GM23338 (cell line): ENCODE measurements at regions not wholly inside any gene's neighbourhood (a gene's known extent, or its start where the extent isn't known, plus 50 kb on each side); places are given as distances from the start of the nearest gene placed in this dataset.

Experiments used
- ATAC-seq: fragments of 200-7000 bp; cut with Tn5 transposase; 3 replicates; pipeline ENCODE4 v1.9.1; 2020
- DNase-seq: peaks from one replicate; pipeline ENCODE4 v3.0.0-alpha.2; 2015; ENCODE audit warnings: low spot score
- H2AFZ ChIP-seq: fragments of 200-600 bp; sonication (generic); 2 replicates; pipeline ENCODE4 v1.8.0; 2016; ENCODE audit warnings: antibody characterized with exemption, mild to moderate bottlenecking, moderate library complexity
- H3F3A ChIP-seq: fragments of 200-600 bp; sonication (generic); replicated peaks from 2 replicates; pipeline ENCODE4 v1.8.0; 2017; ENCODE audit warnings: antibody characterized with exemption, mixed run types, low read depth
- H3K27ac ChIP-seq: fragments of 200-600 bp; sonication (generic); 2 replicates; pipeline ENCODE4 v1.6.1; 2016; ENCODE audit warnings: low read depth
- H3K27me3 ChIP-seq: fragments of 200-600 bp; sonication (generic); 2 replicates; pipeline ENCODE4 v1.8.0; 2016; ENCODE audit warnings: mild to moderate bottlenecking, mixed run types, moderate library complexity; ENCODE audit not compliant: insufficient read depth
- H3K36me3 ChIP-seq: fragments of 200-600 bp; sonication (generic); 2 replicates; pipeline ENCODE4 v1.8.0; 2016; ENCODE audit warnings: mild to moderate bottlenecking; ENCODE audit not compliant: insufficient read depth
- H3K4me1 ChIP-seq: fragments of 200-600 bp; sonication (generic); 2 replicates; pipeline ENCODE4 v1.8.0; 2016; ENCODE audit warnings: mild to moderate bottlenecking, moderate library complexity; ENCODE audit not compliant: insufficient read depth
- H3K4me2 ChIP-seq: fragments of 200-600 bp; sonication (generic); 2 replicates; pipeline ENCODE4 v1.7.1; 2017; ENCODE audit warnings: mixed run types
- H3K4me3 ChIP-seq: fragments of 200-600 bp; sonication (generic); 2 replicates; pipeline ENCODE4 v1.6.1; 2016; ENCODE audit warnings: mixed run types
- H3K79me2 ChIP-seq: fragments of 200-600 bp; sonication (generic); replicated peaks from 2 replicates; pipeline ENCODE4 v1.8.0; 2017; ENCODE audit warnings: mild to moderate bottlenecking; ENCODE audit not compliant: insufficient read depth
- H3K9me2 ChIP-seq: fragments of 200-600 bp; sonication (generic); 2 replicates; pipeline ENCODE4 v1.8.0; 2017; ENCODE audit not compliant: insufficient read depth
- H4K20me1 ChIP-seq: fragments of 200-600 bp; sonication (generic); replicated peaks from 2 replicates; pipeline ENCODE4 v1.8.0; 2017; ENCODE audit warnings: mild to moderate bottlenecking; ENCODE audit not compliant: insufficient read depth
- H3K27ac Mint-ChIP-seq: 2 replicates; pipeline ENCODE4 v1.8.0; 2020; ENCODE audit warnings: inconsistent platforms, mild to moderate bottlenecking, moderate library complexity, mixed read lengths
- H3K27me3 Mint-ChIP-seq: 3 replicates; pipeline ENCODE4 v1.8.0; 2022; ENCODE audit warnings: low read depth, mild to moderate bottlenecking, moderate library complexity, mixed read lengths, inconsistent platforms; ENCODE audit not compliant: insufficient read depth, poor library complexity
- H3K36me3 Mint-ChIP-seq: 3 replicates; pipeline ENCODE4 v1.8.0; 2021; ENCODE audit warnings: low read depth, mild to moderate bottlenecking, inconsistent platforms, moderate library complexity, mixed read lengths
- H3K4me1 Mint-ChIP-seq: 3 replicates; pipeline ENCODE4 v1.8.0; 2020; ENCODE audit warnings: mild to moderate bottlenecking, inconsistent platforms, mixed read lengths
- H3K4me3 Mint-ChIP-seq: 3 replicates; pipeline ENCODE4 v1.8.0; 2021; ENCODE audit warnings: moderate library complexity, mild to moderate bottlenecking, inconsistent platforms, mixed read lengths
- H3K9me3 Mint-ChIP-seq: 3 replicates; pipeline ENCODE4 v1.8.0; 2020; ENCODE audit warnings: moderate library complexity, mild to moderate bottlenecking, inconsistent platforms, mixed read lengths
- CREB1 ChIP-seq: fragments of 250-450 bp; sonication (Bioruptor Pico); IDR thresholded peaks from 2 replicates; pipeline ENCODE4 v1.5.0; 2020; ENCODE audit warnings: low read depth, mild to moderate bottlenecking, moderate library complexity
- EZH2phosphoT487 ChIP-seq: fragments of 200-600 bp; sonication (generic); IDR thresholded peaks from one replicate; pipeline ENCODE4 v1.8.1; 2018; ENCODE audit warnings: antibody characterized with exemption; ENCODE audit not compliant: unreplicated experiment
- POLR2AphosphoS5 ChIP-seq: IDR thresholded peaks from 2 replicates; pipeline ENCODE4 v1.6.1; 2016; ENCODE audit warnings: antibody characterized with exemption, low read depth
- STAT1 ChIP-seq: IDR thresholded peaks from one replicate; pipeline ENCODE4 v1.6.1; 2016; ENCODE audit warnings: antibody characterized with exemption; ENCODE audit not compliant: unreplicated experiment
- TF ChIP-seq, protein P1 (sequence below): fragments of 250-450 bp; sonication (Bioruptor Pico); IDR thresholded peaks from 2 replicates; pipeline ENCODE4 v1.5.0; 2020; ENCODE audit warnings: mild to moderate bottlenecking, moderate library complexity

DNA sequence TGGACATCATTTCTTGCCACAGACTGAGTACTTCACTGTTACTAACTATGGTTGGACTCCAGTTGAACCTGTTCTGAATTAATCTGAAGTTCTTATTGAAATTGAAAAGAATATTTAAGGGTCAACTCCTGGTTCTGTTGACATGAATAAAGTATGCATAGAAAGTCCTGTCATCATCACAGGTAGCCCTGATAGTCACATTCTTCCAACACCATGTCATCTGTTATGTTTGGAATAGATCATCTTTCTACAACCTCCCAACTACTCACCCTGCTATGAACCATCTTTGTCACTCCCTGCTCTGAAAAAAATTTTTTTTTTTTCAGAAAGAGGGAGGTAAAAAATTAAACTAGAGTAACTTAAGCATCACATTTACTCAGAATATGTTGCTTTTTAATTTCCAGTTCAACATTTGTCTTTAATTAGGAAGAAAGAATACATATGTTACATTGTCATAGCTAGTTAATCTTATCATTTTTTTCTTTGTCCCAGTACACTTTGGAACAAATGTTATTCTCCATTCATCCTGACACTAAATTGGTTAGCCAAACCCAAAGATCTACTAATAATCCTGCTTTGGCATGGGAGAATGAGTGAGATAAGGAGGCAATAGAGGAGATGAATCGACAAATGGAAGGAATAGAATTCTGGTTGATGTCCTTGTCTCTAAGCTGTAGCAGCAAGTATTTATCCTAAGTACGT lies 775.1 kb upstream of the NRSN1 start (continued):
- TF ChIP-seq, protein P1, sequence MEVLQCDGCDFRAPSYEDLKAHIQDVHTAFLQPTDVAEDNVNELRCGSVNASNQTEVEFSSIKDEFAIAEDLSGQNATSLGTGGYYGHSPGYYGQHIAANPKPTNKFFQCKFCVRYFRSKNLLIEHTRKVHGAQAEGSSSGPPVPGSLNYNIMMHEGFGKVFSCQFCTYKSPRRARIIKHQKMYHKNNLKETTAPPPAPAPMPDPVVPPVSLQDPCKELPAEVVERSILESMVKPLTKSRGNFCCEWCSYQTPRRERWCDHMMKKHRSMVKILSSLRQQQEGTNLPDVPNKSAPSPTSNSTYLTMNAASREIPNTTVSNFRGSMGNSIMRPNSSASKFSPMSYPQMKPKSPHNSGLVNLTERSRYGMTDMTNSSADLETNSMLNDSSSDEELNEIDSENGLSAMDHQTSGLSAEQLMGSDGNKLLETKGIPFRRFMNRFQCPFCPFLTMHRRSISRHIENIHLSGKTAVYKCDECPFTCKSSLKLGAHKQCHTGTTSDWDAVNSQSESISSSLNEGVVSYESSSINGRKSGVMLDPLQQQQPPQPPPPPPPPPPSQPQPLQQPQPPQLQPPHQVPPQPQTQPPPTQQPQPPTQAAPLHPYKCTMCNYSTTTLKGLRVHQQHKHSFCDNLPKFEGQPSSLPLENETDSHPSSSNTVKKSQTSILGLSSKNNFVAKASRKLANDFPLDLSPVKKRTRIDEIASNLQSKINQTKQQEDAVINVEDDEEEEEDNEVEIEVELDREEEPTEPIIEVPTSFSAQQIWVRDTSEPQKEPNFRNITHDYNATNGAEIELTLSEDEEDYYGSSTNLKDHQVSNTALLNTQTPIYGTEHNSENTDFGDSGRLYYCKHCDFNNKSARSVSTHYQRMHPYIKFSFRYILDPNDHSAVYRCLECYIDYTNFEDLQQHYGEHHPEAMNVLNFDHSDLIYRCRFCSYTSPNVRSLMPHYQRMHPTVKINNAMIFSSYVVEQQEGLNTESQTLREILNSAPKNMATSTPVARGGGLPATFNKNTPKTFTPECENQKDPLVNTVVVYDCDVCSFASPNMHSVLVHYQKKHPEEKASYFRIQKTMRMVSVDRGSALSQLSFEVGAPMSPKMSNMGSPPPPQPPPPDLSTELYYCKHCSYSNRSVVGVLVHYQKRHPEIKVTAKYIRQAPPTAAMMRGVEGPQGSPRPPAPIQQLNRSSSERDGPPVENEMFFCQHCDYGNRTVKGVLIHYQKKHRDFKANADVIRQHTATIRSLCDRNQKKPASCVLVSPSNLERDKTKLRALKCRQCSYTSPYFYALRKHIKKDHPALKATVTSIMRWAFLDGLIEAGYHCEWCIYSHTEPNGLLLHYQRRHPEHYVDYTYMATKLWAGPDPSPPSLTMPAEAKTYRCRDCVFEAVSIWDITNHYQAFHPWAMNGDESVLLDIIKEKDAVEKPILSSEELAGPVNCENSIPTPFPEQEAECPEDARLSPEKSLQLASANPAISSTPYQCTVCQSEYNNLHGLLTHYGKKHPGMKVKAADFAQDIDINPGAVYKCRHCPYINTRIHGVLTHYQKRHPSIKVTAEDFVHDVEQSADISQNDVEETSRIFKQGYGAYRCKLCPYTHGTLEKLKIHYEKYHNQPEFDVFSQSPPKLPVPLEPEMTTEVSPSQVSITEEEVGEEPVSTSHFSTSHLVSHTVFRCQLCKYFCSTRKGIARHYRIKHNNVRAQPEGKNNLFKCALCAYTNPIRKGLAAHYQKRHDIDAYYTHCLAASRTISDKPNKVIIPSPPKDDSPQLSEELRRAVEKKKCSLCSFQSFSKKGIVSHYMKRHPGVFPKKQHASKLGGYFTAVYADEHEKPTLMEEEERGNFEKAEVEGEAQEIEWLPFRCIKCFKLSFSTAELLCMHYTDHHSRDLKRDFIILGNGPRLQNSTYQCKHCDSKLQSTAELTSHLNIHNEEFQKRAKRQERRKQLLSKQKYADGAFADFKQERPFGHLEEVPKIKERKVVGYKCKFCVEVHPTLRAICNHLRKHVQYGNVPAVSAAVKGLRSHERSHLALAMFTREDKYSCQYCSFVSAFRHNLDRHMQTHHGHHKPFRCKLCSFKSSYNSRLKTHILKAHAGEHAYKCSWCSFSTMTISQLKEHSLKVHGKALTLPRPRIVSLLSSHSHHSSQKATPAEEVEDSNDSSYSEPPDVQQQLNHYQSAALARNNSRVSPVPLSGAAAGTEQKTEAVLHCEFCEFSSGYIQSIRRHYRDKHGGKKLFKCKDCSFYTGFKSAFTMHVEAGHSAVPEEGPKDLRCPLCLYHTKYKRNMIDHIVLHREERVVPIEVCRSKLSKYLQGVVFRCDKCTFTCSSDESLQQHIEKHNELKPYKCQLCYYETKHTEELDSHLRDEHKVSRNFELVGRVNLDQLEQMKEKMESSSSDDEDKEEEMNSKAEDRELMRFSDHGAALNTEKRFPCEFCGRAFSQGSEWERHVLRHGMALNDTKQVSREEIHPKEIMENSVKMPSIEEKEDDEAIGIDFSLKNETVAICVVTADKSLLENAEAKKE (CRISPR knock-in tag): no peak
- TF ChIP-seq POLR2AphosphoS5 (no peak), STAT1 (no peak)

DNA sequence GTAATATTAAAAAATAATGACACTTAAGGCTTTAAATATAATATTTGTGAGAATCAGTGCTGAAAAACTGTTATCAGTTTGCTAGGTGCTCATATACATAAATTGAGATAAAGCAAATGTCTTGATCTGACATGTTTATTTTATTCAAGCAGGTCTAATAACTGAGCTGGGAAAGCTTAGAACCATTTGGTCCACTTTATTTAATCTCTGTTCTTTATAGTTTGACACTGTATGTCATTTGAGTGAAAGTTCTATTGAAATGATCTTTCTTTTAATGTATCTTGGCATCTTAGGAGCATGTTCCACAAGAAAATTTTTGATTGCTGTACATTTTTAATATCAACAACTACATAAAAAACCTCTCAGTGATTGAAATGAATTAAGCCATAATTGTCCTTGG lies 772.0 kb upstream of the NRSN1 start:
- no peaks in the 10 kb centered on the region; the same call in 1 of the 2 replicates for H3K9me2 ChIP-seq
- H3K27ac ChIP-seq: no peak overlapping the region
- no peaks in the 10 kb centered on the region for H3K36me3 Mint-ChIP-seq
- no peak overlapping the region for H3K4me3 Mint-ChIP-seq
- no peak overlapping the region for H3K27ac Mint-ChIP-seq
- no peak overlapping the region for H3K4me3 ChIP-seq
- no peaks in the 10 kb centered on the region for H3K4me1 ChIP-seq
- H3K27me3 ChIP-seq: no peaks in the 10 kb centered on the region
- H2AFZ ChIP-seq: no peak overlapping the region
- H3F3A ChIP-seq: no peaks in the 10 kb centered on the region
- ATAC-seq (no peak), DNase-seq (no peak)
- no peaks in the 10 kb centered on the region for H3K27me3 Mint-ChIP-seq
- H3K4me1 Mint-ChIP-seq: no peaks in the 10 kb centered on the region
- no peaks in the 10 kb centered on the region for H3K36me3 ChIP-seq
- 0 out of 3 replicates have a peak, but pooled peaks cover 5% of the 10 kb centered on the region for H3K9me3 Mint-ChIP-seq
- no peak overlapping the region for H3K4me2 ChIP-seq
- H4K20me1 ChIP-seq: no peaks in the 10 kb centered on the region
- H3K79me2 ChIP-seq: no peaks in the 10 kb centered on the region
- TF ChIP-seq, protein P1 (CRISPR knock-in tag): no peak
- TF ChIP-seq CREB1 (CRISPR knock-in tag) (no peak), EZH2phosphoT487 (no peak)
